ENCODE measurements at regions not wholly inside any gene's neighbourhood (a gene's known extent, or its start where the extent isn't known, plus 50 kb on each side); places are given as distances from the start of the nearest gene placed in this dataset.

DNA sequence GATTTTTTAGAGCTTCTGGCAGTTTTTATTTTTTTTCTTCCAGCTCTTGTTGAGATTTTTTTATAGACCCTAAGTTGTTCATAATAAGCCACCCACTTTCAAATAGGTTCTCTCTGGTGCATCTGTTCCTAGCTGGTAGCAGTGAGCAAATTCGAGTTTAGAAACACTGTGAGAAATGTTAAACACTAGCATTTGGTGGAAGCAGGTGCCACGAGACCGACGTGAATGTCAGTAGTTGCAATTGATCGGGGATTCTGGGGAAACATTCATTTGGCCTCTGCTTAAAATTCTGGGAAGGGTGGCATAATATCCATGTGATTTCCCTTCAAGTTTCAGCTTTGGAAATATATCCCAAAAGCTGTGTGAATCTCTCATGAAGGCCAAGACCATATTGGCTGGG, 435.0 kb downstream of the RNF144A start:
- no peak for FAIRE-seq
- no peak for DNase-seq (ENCODE audit: insufficient read length, low spot score)
- no peak for TF ChIP-seq POLR2A (IDR thresholded peaks at IDR 0.05; ENCODE audit: low read depth, low read length)
- no peak for TF ChIP-seq POU2F2 (IDR thresholded peaks at IDR 0.05; ENCODE audit: low read depth, low read length)
- no peak for TF ChIP-seq PAX5 (IDR thresholded peaks at IDR 0.05; ENCODE audit: insufficient read depth, low read length, severe bottlenecking)
- no peak for TF ChIP-seq TAF1 (IDR thresholded peaks at IDR 0.05; ENCODE audit: low read depth, low read length)
- no peak for TF ChIP-seq POLR2AphosphoS5 (IDR thresholded peaks at IDR 0.05; ENCODE audit: low read depth, low read length)

DNA sequence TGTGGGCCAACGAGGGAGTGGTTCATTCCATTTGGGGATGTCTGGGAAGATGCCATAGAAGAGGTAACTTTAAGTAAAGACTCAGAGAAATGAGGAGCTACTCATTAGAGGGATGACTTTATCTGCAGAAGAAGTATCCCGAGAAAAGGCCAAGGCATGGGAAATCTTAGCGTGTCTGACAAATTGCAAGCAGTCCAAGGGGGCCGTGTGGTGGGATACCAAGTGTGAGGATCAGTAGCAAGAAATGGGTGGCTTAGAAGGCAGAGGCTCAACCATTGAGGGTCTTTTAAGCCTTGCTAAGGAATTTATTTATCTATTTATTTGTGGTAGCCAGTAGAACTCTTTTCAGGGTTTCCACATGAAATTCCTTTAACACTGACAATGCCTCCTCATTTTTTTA, 436.4 kb downstream of the RNF144A start:
- DNase-seq (ENCODE audit: insufficient read length, low spot score) (no peak), FAIRE-seq (no peak)
- no peak for TF ChIP-seq SPI1 (IDR thresholded peaks at IDR 0.05; ENCODE audit: low read depth, low read length)
- no peak for TF ChIP-seq PAX5 (IDR thresholded peaks at IDR 0.05; ENCODE audit: insufficient read depth, low read length, severe bottlenecking)
- TF ChIP-seq POLR2A (IDR thresholded peaks at IDR 0.05; ENCODE audit: low read depth, low read length), result no peak
- no peak for TF ChIP-seq POLR2AphosphoS5 (IDR thresholded peaks at IDR 0.05; ENCODE audit: low read depth, low read length)
- TF ChIP-seq POU2F2 (IDR thresholded peaks at IDR 0.05; ENCODE audit: low read depth, low read length), result no peak
- no peak for TF ChIP-seq TAF1 (IDR thresholded peaks at IDR 0.05; ENCODE audit: low read depth, low read length)

- FAIRE-seq (no peak), DNase-seq (ENCODE audit: insufficient read length, low spot score) (no peak)
- no peak for TF ChIP-seq POLR2A (IDR thresholded peaks at IDR 0.05; ENCODE audit: low read depth, low read length)
- TF ChIP-seq TAF1 (IDR thresholded peaks at IDR 0.05; ENCODE audit: low read depth, low read length), result no peak
- no peak for TF ChIP-seq POU2F2 (IDR thresholded peaks at IDR 0.05; ENCODE audit: low read depth, low read length)
- no peak for TF ChIP-seq PAX5 (IDR thresholded peaks at IDR 0.05; ENCODE audit: insufficient read depth, low read length, severe bottlenecking)
- no peak for TF ChIP-seq POLR2AphosphoS5 (IDR thresholded peaks at IDR 0.05; ENCODE audit: low read depth, low read length)
- TF ChIP-seq SPI1 (IDR thresholded peaks at IDR 0.05; ENCODE audit: low read depth, low read length), result no peak
Observed at GRCh38 chr2:7355781-7356180, 438.6 kb downstream of the RNF144A start.

DNA sequence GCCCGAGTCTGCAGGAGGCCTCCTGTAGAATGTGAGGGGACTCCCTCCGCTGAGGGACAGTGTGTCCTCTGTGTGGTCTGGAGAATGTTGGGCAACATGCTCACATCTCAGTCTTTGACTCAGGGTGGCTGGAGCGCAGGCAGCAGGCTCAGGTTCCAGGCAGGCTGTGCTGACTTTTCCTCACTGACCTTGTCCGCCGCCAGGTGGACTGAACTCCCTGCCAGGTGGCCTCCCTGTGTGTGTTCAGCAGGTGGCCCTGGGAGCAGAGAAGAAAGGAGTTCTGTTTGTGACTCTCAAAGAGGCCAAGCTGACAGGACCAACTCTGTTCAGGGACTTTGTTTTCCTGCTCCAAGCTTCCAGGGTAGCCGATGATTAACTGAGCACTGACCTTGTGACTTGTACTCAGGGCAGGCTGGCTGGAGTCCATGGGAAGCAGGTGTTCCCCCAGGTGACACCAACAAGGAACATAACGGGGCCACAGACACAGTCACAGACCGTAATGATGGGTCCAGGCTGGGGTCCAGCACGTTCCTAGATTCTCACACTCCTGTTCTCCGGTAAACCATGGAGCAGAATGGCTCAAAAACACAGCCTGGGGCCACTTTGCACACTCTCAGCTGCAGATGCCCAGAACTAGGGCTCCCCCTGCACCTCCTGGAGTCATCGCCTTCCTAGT, 439.8 kb downstream of the RNF144A start:
- FAIRE-seq, result no peak
- TF ChIP-seq SPI1 (IDR thresholded peaks at IDR 0.05; ENCODE audit: low read depth, low read length) (no peak), POU2F2 (IDR thresholded peaks at IDR 0.05; ENCODE audit: low read depth, low read length) (no peak)
- no peak for DNase-seq (ENCODE audit: insufficient read length, low spot score)

DNA sequence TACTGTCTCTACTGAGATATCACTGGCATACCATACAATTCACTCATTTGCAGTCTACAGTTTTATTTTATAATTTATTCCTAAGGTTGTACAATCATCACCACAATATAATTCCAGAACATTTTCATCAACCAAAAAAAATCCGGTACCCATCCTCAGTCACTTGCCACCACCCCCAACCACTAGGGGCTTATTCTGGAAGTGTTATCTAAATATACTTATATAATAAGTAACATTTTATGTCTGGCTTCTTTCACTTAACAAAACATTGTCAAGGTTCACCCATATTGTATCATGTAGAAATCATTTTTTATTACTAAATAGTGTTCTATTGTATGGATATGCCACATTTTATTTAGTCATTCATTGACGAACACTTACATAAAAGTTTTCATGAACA, 440.8 kb downstream of the RNF144A start:
- no peak for FAIRE-seq
- no peak for DNase-seq (ENCODE audit: insufficient read length, low spot score)
- TF ChIP-seq POLR2A (IDR thresholded peaks at IDR 0.05; ENCODE audit: low read depth, low read length) (no peak), TAF1 (IDR thresholded peaks at IDR 0.05; ENCODE audit: low read depth, low read length) (no peak), SPI1 (IDR thresholded peaks at IDR 0.05; ENCODE audit: low read depth, low read length) (no peak), PAX5 (IDR thresholded peaks at IDR 0.05; ENCODE audit: insufficient read depth, low read length, severe bottlenecking) (no peak), POU2F2 (IDR thresholded peaks at IDR 0.05; ENCODE audit: low read depth, low read length) (no peak), POLR2AphosphoS5 (IDR thresholded peaks at IDR 0.05; ENCODE audit: low read depth, low read length) (no peak)

GRCh38 chr2:7358865-7359447, 441.7 kb downstream of the RNF144A start:
- FAIRE-seq, result no peak
- TF ChIP-seq TAF1 (IDR thresholded peaks at IDR 0.05; ENCODE audit: low read depth, low read length) (no peak), SPI1 (IDR thresholded peaks at IDR 0.05; ENCODE audit: low read depth, low read length) (no peak), POU2F2 (IDR thresholded peaks at IDR 0.05; ENCODE audit: low read depth, low read length) (no peak), POLR2A (IDR thresholded peaks at IDR 0.05; ENCODE audit: low read depth, low read length) (no peak), POLR2AphosphoS5 (IDR thresholded peaks at IDR 0.05; ENCODE audit: low read depth, low read length) (no peak), PAX5 (IDR thresholded peaks at IDR 0.05; ENCODE audit: insufficient read depth, low read length, severe bottlenecking) (no peak)

DNA sequence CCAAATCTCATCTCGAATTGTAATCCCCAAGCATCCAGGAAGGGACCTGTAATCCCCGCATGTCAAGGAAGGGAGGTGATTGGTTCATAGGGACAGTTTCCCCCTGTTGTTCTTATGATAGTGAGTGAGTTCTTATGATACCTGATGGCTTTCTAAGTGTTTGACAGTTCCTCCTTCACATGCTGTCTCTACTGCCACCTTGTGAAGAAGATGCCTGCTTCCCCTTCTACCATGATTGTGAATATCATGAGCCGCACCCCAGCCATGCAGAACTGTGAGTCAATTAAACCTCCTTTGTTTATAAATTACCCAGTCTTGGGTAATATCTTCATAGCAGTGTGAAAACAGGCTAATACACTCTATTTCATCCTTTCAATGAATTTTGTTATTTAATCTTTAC, 446.7 kb downstream of the RNF144A start:
- TF ChIP-seq POLR2A (IDR thresholded peaks at IDR 0.05; ENCODE audit: low read depth, low read length), result no peak
- TF ChIP-seq TAF1 (IDR thresholded peaks at IDR 0.05; ENCODE audit: low read depth, low read length), result no peak
- no peak for TF ChIP-seq PAX5 (IDR thresholded peaks at IDR 0.05; ENCODE audit: insufficient read depth, low read length, severe bottlenecking)
- no peak for TF ChIP-seq SPI1 (IDR thresholded peaks at IDR 0.05; ENCODE audit: low read depth, low read length)
- no peak for TF ChIP-seq POU2F2 (IDR thresholded peaks at IDR 0.05; ENCODE audit: low read depth, low read length)
- no peak for TF ChIP-seq POLR2AphosphoS5 (IDR thresholded peaks at IDR 0.05; ENCODE audit: low read depth, low read length)
- DNase-seq (ENCODE audit: insufficient read length, low spot score), result no peak
- FAIRE-seq, result peak; percentile 56

More at GRCh38 chr2:7358865-7359447, 441.7 kb downstream of the RNF144A start:
- DNase-seq (ENCODE audit: insufficient read length, low spot score), result no peak

DNA sequence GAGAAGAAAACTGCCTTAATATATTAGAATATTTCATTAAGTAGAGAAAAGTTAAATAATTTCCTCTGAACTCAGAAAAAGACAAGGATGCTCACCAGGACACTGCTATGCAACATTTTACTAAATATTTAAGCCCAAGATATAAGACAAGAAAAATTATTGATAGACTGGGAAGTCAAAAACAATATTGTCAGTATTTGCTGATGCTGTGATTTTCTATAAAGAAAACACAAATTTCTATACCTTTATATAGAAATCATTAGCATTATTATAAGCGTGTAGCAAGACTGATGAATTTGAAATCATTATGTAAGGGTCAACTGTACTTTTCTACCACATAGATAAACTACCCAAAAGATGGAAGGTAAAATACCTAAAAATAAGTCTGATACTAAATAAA, 451.0 kb downstream of the RNF144A start:
- FAIRE-seq (no peak), DNase-seq (ENCODE audit: insufficient read length, low spot score) (no peak)
- TF ChIP-seq TAF1 (IDR thresholded peaks at IDR 0.05; ENCODE audit: low read depth, low read length), result no peak
- no peak for TF ChIP-seq PAX5 (IDR thresholded peaks at IDR 0.05; ENCODE audit: insufficient read depth, low read length, severe bottlenecking)
- TF ChIP-seq POLR2AphosphoS5 (IDR thresholded peaks at IDR 0.05; ENCODE audit: low read depth, low read length), result no peak
- no peak for TF ChIP-seq POU2F2 (IDR thresholded peaks at IDR 0.05; ENCODE audit: low read depth, low read length)
- TF ChIP-seq POLR2A (IDR thresholded peaks at IDR 0.05; ENCODE audit: low read depth, low read length), result no peak
- no peak for TF ChIP-seq SPI1 (IDR thresholded peaks at IDR 0.05; ENCODE audit: low read depth, low read length)

DNA sequence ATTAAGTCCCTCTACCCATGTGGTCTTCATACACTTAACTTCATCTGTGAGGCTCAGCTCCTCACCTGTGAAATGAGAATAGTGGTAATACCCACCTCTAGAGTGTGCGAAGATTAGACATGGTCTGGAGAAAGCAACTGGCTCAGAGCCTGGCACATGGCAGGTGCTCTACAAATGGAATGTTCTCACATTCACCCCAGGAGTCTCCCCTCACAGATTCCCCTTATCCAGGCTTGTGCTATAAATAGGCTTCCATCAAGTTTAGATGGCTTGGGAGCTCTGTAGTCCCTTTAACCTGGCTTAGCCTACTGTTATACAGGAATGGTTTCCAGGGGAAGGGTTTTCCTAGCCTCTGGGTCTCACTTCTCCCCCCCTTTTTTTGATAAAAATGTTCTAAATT, 455.9 kb downstream of the RNF144A start:
- no peak for DNase-seq (ENCODE audit: insufficient read length, low spot score)
- FAIRE-seq, result no peak
- TF ChIP-seq PAX5 (IDR thresholded peaks at IDR 0.05; ENCODE audit: insufficient read depth, low read length, severe bottlenecking), result no peak
- no peak for TF ChIP-seq POLR2A (IDR thresholded peaks at IDR 0.05; ENCODE audit: low read depth, low read length)
- TF ChIP-seq POU2F2 (IDR thresholded peaks at IDR 0.05; ENCODE audit: low read depth, low read length), result no peak
- no peak for TF ChIP-seq SPI1 (IDR thresholded peaks at IDR 0.05; ENCODE audit: low read depth, low read length)
- TF ChIP-seq POLR2AphosphoS5 (IDR thresholded peaks at IDR 0.05; ENCODE audit: low read depth, low read length), result no peak
- TF ChIP-seq TAF1 (IDR thresholded peaks at IDR 0.05; ENCODE audit: low read depth, low read length), result no peak

DNA sequence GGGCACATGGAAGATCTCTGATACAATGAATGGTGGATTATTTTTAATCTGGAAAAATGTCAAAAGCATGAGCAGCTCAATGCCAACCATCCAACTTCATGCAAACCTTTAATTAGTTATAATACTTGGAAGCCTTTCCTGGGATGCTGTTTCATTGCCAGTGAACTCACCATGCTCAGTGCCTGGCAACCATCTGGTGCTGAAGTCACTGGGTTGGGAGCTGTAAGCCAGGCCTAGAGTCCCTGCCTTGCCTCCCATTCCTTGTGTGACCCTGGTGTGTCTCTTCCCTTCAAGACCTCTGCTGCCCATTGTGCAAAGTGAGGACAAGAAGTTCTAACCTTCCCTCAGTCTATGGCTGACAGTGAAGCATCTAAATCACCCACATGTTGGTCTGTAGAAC, 458.7 kb downstream of the RNF144A start:
- TF ChIP-seq TAF1 (IDR thresholded peaks at IDR 0.05; ENCODE audit: low read depth, low read length) (no peak), PAX5 (IDR thresholded peaks at IDR 0.05; ENCODE audit: insufficient read depth, low read length, severe bottlenecking) (no peak), POU2F2 (IDR thresholded peaks at IDR 0.05; ENCODE audit: low read depth, low read length) (no peak), POLR2A (IDR thresholded peaks at IDR 0.05; ENCODE audit: low read depth, low read length) (no peak), SPI1 (IDR thresholded peaks at IDR 0.05; ENCODE audit: low read depth, low read length) (no peak), POLR2AphosphoS5 (IDR thresholded peaks at IDR 0.05; ENCODE audit: low read depth, low read length) (no peak)
- no peak for DNase-seq (ENCODE audit: insufficient read length, low spot score)
- no peak for FAIRE-seq

All from GM12891 (cell line).